C1 segment of cervical spinal cord (tissue), 14 donors: ENCODE measurements at regions not wholly inside any gene's neighbourhood (a gene's known extent, or its start where the extent isn't known, plus 50 kb on each side); places are given as distances from the start of the nearest gene placed in this dataset.
"Not testable (repeated sequence)": the region's sequence is repeated elsewhere in the genome, so short reads cannot be mapped to it uniquely, and the experiment has no call there.

ENCODE experiments used
- DNase-seq, 14 donors: peaks; one replicate each; lab custom pipeline; 2025; lab: John Stamatoyannopoulos, UW

DNA sequence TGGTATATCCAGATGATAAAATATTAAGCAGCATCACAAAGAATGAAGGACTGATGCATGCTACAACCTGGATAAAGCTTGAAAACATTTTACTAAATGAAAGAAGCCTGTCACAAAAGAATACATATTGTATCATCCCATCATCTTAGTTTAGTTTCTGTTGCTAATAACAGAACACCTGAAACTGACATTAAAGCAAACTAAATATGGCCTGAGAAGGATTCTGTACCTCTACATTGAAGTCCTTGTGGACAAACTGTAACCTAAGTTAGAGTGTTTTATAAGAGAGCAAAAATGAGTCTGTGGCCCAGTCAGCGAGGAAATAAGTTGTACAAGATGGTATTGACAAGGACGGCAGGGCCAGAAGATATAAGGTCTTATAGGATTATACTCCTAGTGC, 261.0 kb upstream of the CPHXL start:
- no peak for DNase-seq

DNA sequence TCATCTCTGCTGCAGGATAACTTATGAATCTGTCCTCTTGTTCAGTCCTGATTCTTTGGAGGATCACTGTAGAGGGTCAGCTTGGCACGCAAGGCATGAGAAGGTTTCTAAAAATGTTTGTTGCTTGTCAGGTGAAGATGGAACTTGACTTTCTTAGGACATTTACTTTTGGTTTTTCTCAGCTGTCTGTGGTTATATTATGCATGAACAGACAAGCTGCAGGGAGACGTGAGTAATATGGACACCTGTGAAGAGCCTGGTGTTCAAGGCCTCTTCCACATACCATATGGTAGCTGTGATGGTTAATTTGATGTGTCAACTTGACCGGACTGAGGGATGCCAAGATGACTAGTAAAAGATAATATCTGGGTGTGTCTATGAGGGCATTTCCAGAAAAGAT, 270.2 kb upstream of the CPHXL start:
- DNase-seq: peak in 1 of 14 donors; percentile 70

DNA sequence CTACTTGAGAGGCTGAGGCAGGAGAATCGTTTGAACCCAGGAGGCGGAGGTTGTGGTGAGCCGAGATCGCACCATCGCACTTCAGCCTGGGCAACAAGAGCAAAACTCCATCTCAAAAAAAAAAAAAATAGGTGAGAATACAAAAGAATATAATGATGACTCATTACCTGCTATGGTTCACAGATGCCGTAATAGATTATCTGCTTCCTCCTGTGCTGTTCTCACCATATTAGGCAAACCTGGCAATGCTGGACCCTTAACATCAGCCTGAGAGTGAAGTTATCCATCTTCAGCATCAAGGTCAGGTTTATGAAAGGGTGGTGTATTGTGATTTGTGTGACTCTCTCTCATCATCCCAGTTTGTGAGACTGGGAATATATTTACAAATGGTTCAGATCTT, 271.3 kb upstream of the CPHXL start:
- no peak for DNase-seq

DNA sequence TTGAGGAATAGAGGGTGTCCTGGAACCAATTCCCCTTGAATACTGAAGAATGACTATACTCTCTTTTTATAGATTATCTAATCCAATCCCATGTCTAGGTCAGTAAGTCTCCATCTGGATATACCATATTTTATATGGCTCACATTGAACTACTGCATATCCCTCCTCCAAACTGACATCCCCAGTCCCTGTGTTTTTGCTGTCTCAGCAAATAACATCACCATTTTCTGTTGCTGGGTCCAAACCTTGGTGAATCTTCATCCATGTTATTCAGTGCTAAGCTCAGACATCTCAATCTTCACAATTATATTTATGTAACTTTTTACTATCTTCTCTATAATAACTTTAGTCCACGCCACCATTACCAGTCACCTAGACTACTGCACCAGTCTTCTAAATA, 269.6 kb upstream of the CNTNAP4 start:
- DNase-seq: no peak

DNA sequence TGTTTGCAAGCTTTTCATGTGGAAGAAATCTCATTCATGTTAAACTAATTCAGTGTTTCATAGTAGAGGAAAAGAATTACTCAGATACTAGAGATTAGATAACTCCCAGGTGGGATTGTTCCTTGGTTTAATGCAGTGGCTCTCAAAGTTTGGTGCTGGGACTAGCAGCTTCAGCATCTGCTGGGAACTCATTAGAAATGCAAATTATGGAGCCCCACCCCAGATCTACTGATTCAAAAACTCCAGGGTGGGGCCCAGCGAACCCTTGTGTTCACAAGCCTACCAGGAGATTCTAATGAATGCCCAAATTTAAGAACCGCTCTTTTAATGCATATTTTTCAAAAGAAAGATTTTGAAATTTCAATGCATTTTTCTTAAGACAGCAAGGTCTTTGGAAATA, 253.4 kb upstream of the CNTNAP4 start:
- DNase-seq: no peak

DNA sequence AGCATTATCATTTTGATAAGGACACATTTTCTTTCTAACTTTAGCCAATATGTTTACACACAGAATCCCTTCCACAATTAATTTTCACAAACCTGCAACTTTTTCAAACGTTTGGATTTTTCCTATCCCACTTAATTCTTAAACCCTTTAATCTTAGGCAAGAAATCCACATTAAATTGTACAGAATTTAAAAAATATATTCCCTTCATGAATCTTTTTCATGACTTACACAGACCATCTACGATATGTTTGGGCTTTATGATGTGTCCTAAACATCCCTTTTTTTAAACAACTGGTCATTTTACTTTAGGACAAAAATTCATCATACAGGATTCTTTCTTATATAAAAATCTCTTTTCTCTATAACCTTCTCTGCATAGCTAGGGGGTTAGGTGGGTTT, 241.5 kb upstream of the CNTNAP4 start:
- no peak for DNase-seq

DNA sequence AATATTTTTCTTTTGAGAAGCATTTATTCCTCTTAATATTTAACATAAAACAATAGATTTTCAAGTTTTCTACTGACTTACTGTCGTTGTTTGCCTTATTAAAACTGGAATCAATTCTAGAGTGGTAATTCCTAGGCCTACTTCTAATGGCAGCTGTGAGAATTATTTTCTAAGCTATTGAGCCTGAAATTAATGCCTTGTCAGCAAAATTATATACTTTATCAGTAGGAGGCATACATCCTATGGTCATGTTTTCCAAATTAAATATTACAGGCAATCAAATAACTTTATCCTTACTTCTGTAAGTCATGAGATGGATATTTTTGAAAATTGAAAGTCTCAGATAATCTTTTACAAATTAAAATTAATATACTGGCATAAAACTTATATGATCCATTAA, 239.1 kb upstream of the CNTNAP4 start:
- no peak for DNase-seq

DNA sequence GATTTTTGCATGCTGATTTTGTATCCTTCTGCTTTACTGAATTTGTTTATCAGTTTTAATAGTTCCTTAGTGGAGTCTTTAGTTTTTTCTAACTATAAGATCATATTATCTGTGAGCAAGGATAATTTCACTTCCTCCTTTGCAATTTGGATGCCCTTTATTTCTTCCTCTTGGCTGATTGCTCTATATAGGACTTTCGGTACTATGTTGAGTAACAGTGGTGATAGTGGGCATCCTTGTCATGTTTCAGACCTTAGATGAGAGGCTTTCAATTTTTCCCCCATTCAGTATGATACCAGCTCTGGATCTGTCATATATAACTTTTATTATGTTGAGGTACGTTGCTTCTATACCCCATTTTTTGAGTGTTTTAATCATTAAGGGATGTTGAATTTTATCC, 224.5 kb upstream of the CNTNAP4 start:
- DNase-seq: no peak

DNA sequence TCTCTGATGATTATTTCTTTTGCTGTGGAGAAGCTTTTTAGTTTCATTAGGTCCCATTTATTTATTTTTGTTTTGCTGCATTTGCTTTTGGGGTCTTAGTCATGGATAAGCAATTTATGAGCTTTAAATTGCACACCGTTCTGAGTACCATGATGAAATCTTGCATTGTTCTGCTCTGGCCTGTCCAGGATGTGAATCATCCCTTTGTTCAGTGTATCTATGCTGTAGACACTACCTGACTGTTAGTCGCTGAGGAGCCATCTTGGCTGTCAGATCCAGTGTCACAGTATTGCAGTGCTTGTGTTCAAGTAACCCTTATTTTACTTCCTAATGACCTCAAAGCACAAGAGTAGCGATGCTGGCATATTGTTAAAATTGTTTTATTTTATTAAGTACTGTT, 218.0 kb upstream of the CNTNAP4 start:
- DNase-seq: no peak

DNA sequence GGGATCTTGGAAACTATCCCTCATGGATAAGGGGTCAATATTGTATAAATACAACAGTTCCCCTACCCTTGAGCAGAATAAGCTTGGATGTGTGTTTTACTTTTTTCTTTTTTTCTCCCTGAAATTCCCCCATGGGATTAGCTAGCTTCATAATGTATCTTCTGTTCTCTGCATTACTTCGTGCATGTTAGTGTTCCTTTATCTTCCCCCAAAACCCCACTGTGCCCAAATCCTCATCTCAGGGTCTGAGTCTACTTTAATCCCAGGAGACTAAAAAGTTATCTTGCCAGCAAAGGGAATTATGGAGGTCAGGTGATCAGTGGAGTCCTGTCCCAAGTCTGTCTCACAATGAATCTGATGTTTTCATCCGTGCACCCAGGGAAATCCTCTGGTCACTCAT, 217.5 kb upstream of the CNTNAP4 start:
- no peak for DNase-seq

DNA sequence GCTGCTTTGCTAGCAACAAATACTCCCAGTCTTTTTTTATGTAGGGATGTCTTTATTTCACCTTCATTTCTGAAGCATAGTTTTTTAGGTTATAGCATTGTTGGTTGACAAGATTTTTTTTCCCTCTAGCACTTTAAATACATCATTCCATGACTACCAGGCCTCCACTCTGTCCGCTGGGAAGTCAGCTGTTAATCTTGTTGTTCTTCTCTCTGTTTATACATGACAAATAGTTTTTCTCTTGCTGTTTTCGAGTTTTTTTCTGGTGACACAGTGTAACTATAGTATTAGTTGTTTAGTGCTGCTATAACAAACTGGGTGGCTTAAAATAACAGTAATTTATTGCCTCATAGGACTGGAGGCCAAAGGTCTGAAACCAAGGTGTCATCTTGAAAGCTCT, 205.5 kb upstream of the CNTNAP4 start:
- no peak for DNase-seq

DNA sequence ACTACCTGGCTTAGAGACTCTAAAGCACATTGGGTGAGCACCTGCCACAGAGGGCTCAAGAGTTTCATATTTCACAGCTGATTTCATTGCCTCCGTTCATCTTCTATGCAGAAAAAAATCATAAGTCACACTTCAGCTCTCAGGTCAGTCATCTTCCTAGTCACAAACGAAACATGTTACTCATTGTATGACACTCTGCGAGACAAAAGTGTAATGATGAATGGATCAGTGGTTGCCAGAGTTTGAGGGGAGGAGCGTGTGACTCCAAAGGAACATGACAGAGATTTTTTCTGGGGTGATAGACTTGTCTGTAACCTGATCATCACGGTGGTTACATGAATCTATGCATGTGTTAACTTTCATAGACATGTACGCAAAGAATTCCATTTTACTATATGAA, 195.2 kb upstream of the CNTNAP4 start:
- peak in 2 of 14 donors; percentile 7 to 39 for DNase-seq

DNA sequence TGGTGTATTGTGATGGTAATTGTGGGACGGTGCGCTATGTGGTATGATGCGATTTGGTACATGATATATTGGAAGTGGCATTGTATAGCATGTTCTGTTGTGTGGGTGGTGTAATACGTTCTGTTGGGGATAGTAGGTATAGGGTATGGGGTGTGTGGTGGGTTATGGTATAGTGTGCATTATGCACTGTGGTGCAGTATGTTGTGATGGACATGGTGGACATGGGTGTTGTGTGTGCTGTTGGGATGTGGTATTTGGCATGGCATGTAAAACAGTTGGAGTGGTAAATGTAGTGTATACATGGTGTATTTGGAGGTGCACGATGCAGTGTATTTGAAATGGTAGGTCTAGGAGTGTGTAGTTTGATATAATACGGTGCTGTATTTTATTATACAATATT, 170.6 kb upstream of the CNTNAP4 start:
- no peak for DNase-seq

DNA sequence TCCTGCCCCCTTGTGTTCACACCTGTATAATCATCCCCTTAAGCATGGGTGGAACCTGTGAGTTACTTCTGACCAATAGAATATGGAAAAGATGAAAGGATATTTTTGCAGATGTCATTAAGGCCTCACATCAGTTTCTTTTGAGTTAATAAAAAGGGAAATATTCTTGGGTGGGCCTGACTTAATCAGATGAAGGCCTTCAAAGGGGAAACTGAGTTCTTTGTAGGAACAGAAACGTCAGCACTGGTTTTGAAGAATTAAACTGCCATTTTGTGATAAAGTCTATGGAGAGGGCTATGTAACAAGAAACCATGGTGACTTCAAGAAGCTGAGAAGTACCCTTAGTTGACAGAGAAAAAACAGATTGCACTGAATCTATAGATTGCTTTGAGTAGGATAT, 168.7 kb upstream of the CNTNAP4 start:
- DNase-seq: no peak

DNA sequence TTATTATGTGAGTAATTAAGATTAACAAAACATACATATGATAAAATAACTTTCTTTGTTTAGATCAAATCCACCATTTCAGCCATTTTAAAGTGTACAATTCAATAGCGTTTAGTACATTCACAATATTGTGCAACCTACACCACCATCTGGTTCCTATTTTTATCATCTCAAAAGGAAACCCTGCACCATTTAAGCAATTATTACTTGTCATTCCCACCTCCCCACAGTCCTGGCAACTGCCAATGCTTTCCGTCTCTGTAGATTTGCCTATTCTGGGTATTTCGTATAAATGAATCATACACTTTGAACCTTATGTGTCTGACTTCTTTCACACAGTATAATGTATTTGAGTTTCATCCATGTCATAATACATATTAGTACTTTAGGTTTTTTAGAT, 162.5 kb upstream of the CNTNAP4 start:
- DNase-seq: no peak

DNA sequence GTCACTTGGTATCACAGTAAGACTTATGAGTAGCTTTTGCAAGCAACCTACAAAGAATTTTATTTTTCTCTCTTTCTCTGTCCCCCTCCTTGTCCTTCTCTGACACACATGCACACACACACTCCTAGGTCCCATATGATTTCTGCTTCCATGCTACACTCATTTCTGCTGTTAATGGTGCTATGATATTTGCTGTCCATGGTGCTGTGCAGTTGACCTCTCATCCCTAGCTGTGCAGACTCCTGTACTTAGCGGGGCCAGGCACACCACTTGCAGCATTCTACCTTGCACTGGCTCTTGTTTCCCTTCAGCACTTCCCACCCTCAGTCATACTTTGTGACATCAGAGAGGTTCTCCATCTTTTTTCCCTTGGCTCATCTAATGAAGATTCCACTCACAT, 158.9 kb upstream of the CNTNAP4 start:
- no peak for DNase-seq

DNA sequence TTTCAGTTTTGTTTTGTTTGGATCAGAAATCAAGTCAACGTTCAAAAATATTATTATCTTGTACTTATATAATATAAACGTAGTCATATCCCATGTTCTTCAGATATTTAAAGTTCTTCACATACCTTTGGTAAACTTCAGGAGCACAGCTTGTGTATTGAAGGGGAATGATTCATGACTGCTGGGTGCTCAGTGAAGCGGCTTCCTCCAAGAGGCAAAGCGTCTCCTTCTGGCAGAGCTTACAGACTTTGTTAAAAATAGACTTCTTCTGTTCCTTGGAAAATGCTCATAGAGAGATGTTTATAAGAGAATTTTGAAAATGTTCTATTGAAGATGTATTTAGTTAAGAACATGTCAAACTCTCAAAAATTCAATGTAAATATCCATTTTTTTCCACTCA, 155.6 kb upstream of the CNTNAP4 start:
- no peak for DNase-seq

DNA sequence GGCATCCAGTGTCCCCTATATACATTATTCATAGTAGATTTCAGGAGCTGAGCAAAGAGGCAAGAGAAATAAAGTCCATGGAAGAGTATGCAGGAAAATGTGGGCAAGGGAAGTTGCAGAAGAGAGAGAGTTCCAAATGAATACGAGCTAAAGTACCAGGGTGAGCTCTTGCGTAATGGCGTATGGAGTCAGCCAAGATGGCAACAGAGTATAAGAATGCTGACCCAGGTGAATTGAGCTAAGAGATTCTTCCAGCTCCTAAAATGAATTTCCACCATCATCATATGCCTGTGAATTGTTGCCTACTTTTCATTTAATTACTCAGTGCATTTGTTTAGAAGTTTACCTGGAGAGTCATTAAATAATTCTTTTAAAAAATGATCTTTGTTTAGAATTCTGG, 153.2 kb upstream of the CNTNAP4 start:
- DNase-seq: no peak

DNA sequence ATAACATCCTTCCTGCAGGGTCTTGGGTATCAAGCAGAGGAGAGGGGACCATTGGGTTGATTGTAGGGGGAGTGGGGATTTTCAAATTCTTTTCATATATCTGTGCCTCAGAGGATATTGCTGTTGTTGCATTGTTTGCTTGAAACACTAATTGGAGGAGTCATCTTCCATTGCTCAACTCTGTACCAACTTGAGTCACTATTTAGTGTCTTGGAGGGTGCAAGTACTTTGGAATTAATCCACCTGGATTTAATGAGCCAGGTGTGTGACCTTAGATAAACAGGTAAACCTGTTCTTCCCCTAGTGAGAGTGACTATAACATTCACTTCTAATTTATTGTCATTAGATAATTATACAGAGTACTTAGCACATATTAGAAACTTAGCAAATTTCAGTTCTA, 151.3 kb upstream of the CNTNAP4 start:
- no peak for DNase-seq

DNA sequence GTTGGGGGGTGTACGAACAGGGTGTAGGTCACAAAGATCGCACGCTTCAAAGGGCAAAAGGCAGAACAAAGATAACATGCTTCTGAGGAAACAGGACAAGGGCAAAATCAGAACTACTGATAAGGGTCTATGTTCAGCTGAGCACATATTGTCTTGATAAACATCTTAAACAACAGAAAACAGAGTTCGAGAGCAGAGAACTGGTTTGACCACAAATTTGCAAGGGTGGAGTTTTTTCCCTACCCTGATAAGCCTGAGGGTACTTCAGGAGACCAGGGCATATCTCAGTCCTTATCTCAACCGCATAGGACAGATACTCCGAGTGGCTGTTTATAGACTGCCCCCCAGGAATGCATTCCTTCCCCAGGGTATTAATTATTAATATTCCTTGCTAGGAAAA, 139.1 kb upstream of the CNTNAP4 start:
- not testable (repeated sequence) for DNase-seq

DNA sequence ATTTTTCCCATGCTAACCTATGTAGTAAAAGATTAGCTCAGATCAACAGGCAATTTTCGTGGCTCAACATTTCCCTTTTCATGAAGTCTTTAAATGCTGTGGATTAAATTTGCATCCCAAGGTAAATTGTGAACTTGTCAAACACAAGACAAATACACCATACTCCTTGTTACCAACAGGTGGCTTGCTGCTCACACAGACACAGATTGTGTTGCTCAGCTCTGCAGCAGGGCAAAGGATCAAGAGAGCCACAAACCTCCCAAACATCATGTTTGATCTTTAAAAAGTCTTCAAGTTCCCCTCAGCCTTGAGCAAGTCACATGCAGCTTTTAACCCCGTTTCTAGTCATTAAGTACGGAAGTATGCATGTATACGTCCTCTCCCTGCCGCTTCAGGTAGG, 119.6 kb upstream of the CNTNAP4 start:
- no peak for DNase-seq

DNA sequence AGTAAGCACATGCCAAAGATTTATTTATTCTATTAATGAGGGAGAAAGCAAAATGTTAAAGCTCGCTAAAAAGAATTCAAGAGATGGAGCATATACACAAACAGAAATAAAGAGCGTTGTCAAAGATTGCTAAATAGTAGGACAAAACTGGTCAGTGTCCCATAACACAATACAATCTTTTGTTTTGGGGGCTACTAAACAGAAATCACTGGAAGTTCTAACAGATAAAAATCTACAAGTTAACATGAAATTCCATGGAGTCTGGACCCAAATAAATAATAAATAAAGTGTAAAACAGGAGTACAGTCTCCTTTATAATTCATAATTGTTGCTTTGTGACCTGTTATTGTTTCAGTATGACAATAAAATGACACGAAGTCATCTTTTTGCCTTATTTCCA, 115.2 kb upstream of the CNTNAP4 start:
- no peak for DNase-seq

DNA sequence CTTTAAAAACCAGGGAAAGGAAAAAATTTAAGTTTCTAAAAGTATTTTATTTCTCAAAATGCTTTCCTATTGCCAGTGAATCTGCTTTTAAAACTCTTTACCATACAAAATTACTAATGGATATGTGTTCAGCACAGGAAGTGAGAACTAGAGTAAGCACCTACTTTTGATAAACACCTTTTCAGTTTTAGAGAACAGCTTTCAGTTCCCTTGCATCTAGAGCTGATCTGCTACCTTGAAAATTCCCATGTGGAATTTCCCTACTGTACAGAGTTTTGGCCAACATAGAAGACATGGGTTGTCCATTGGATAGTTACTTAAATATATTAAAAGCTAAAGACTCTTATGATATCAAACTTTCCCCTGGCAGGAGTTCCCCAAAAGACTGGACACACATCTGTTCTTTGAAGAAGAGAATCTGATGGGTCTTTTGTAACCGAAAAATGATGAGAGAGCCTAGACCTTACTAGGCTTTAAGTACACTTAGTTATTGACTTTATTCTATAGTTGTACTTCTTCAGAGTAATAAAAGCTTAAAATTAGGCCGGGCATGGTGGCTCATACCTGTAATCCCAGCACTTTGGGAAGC, 112.1 kb upstream of the CNTNAP4 start:
- DNase-seq: no peak

DNA sequence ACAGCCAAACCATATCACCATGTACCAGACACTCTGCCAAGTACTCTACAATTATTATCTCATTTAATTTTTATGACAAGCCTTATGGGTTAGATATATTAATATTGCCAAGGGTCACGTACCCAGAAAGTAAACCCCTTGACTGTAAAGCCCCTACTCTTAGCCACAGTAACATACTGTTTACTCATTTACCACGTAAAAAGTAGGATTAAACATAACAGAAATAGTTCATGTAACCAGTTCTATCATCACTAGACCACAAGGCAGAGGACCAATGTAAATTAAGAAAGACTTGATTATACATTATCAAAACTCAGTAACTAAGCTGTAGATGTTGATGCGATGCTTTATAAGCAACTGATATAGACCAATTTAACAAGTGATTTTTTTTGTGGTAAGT, 101.5 kb upstream of the CNTNAP4 start:
- no peak for DNase-seq

DNA sequence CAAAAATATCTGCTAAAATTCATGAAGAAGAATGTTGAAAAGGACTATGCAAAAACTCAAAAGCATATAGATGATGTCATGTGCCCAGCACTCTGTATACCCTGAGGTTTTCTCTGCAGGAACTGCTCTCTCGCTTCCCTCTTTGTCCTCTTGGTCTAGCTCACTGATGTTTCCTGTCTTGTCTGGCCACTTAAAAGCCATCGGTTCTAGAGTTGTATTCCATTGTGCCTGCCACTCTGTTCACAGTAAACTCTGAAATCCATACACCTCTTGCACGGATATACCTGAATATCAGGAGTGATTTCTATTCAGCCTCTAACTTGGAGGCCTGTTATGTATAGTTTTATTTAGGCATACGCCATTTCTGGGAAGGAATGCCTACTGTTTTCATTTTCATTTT, 101.0 kb upstream of the CNTNAP4 start:
- no peak for DNase-seq
